KMS-11 (cell line): ENCODE measurements at regions not wholly inside any gene's neighbourhood (a gene's known extent, or its start where the extent isn't known, plus 50 kb on each side); places are given as distances from the start of the nearest gene placed in this dataset.
A peak's percentile ranks its signal among the peaks of the same experiment; 100 is the strongest.

Experiments
- H2AFZ ChIP-seq: fragments of 200-600 bp; sonication (generic); 2 replicates; pipeline ENCODE4 v1.6.1; 2016; ENCODE audit warnings: antibody characterized with exemption, mixed run types, low read depth
- H3K27ac ChIP-seq: fragments of 200-600 bp; sonication (generic); 2 replicates; pipeline ENCODE4 v1.6.1; 2016; ENCODE audit warnings: mild to moderate bottlenecking, mixed run types
- H3K27me3 ChIP-seq: fragments of 200-600 bp; sonication (generic); 2 replicates; pipeline ENCODE4 v1.6.1; 2017; ENCODE audit warnings: mild to moderate bottlenecking, low read depth, mixed run types, moderate library complexity; ENCODE audit not compliant: insufficient read depth
- H3K36me3 ChIP-seq: fragments of 200-600 bp; sonication (generic); 2 replicates; pipeline ENCODE4 v1.6.1; 2017; ENCODE audit warnings: mild to moderate bottlenecking, mixed run types; ENCODE audit not compliant: insufficient read depth
- H3K4me1 ChIP-seq: fragments of 200-600 bp; sonication (generic); 2 replicates; pipeline ENCODE4 v1.6.1; 2016; ENCODE audit warnings: mild to moderate bottlenecking, low read depth, mixed run types; ENCODE audit not compliant: poor library complexity, severe bottlenecking
- H3K4me2 ChIP-seq: fragments of 200-600 bp; sonication (generic); 2 replicates; pipeline ENCODE4 v1.7.0; 2016; ENCODE audit warnings: mild to moderate bottlenecking, mixed run types
- H3K4me3 ChIP-seq: fragments of 200-600 bp; sonication (generic); IDR thresholded peaks from 2 replicates; pipeline ENCODE4 v1.6.1; 2017; ENCODE audit warnings: low read depth, low read length, mixed read lengths; ENCODE audit not compliant: insufficient read depth
- H3K79me2 ChIP-seq: fragments of 200-600 bp; sonication (generic); 2 replicates; pipeline ENCODE4 v1.6.1; 2016; ENCODE audit warnings: low read depth, mixed run types; ENCODE audit not compliant: insufficient read depth
- H3K9ac ChIP-seq: fragments of 200-600 bp; sonication (generic); 2 replicates; pipeline ENCODE4 v1.6.1; 2016; ENCODE audit warnings: mild to moderate bottlenecking, mixed run types
- H4K20me1 ChIP-seq: fragments of 200-600 bp; sonication (generic); 2 replicates; pipeline ENCODE4 v1.6.1; 2016; ENCODE audit warnings: mild to moderate bottlenecking, mixed run types; ENCODE audit not compliant: insufficient read depth
- TF ChIP-seq, protein P1 (sequence below): fragments of 200-600 bp; sonication (generic); conservative IDR thresholded peaks from 2 replicates; pipeline ENCODE4 v1.6.1; 2017; ENCODE audit warnings: low read depth, mild to moderate bottlenecking, antibody characterized with exemption, low read length, moderate library complexity, mixed read lengths

DNA sequence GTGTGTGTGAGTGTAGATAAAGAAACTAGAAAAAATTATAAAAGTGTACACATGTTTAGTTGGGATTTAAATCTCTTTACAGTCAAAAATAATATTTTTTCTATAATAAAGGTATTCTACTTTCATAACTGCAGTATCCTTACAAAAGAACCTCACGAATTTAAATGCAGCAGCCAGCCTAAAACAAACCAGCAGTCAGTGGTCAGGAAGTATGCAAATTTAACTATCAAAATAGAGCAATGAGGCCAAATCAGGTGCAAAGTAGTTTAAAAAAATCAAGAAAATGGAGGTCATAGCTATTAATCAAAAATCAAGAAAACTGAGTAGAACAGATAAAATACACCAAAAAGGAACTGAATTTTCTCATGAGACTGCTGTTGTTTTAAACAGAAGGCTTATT, 407.1 kb downstream of the CDH19 start:
- no peak overlapping the region for H3K4me3 ChIP-seq
- no peaks in the 10 kb centered on the region for H3K36me3 ChIP-seq
- H3K4me1 ChIP-seq: peaks cover 13% of the 10 kb centered on the region
- peak overlapping the region; percentile 39; the same call in 1 of the 2 replicates for H2AFZ ChIP-seq
- TF ChIP-seq, protein P1, sequence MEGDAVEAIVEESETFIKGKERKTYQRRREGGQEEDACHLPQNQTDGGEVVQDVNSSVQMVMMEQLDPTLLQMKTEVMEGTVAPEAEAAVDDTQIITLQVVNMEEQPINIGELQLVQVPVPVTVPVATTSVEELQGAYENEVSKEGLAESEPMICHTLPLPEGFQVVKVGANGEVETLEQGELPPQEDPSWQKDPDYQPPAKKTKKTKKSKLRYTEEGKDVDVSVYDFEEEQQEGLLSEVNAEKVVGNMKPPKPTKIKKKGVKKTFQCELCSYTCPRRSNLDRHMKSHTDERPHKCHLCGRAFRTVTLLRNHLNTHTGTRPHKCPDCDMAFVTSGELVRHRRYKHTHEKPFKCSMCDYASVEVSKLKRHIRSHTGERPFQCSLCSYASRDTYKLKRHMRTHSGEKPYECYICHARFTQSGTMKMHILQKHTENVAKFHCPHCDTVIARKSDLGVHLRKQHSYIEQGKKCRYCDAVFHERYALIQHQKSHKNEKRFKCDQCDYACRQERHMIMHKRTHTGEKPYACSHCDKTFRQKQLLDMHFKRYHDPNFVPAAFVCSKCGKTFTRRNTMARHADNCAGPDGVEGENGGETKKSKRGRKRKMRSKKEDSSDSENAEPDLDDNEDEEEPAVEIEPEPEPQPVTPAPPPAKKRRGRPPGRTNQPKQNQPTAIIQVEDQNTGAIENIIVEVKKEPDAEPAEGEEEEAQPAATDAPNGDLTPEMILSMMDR: no peak
- H3K9ac ChIP-seq: no peak overlapping the region
- H3K27me3 ChIP-seq: no peaks in the 10 kb centered on the region
- no peaks in the 10 kb centered on the region for H3K79me2 ChIP-seq
- H3K27ac ChIP-seq: peak overlapping the region; percentile 22; the same call in 1 of the 2 replicates
- H3K4me2 ChIP-seq: peak overlapping the region; percentile 47
- H4K20me1 ChIP-seq: no peaks in the 10 kb centered on the region

DNA sequence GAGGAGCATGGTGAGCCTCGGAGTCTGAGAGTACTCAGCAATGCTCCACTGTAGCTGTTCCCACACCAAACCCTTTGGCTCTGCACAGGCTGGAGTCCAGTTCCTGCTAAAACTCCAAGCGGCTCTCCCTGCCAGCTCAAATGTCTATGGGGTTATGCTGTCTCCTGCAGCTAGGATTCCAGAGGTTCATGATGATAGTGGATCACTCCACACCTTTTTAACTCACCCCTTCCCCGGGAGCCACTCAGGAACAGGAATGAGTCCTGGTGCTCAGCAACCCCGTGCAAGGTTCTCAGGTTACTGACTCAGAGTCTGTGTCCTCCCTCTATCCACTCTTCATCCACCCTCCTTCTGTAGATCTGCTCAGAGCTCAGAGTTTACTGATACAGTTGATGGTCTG, 410.0 kb downstream of the CDH19 start:
- Histone ChIP-seq H4K20me1 (no peaks in the 10 kb centered on the region), H3K36me3 (no peaks in the 10 kb centered on the region), H3K27ac (no peak overlapping the region), H3K4me3 (no peak overlapping the region), H3K79me2 (no peaks in the 10 kb centered on the region), H2AFZ (no peak overlapping the region), H3K9ac (no peak overlapping the region), H3K4me2 (no peak overlapping the region), H3K4me1 (peaks cover 13% of the 10 kb centered on the region), H3K27me3 (no peaks in the 10 kb centered on the region)
- TF ChIP-seq, protein P1: no peak

DNA sequence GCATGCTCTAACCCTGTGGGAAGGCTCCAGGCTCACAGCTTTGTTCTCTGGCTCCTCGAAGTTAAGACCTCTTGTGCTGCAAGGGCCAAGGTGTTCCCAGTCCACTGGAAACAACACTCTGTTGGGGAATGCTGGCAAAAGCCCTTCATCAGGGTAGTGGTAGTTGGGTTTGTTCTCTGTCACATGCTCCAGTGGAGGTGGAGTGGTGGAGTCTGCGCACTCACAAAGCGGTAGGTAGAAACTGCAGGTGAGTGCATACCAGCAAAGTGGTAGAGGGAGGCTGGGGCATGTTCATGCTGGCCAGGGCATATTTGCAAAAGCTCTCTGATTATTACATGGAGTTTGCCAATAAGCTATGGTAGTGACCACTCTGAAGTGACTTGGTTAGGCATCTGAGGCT, 410.5 kb downstream of the CDH19 start:
- no peaks in the 10 kb centered on the region for H3K79me2 ChIP-seq
- no peak overlapping the region for H3K4me2 ChIP-seq
- no peak overlapping the region for H3K9ac ChIP-seq
- H3K36me3 ChIP-seq: no peaks in the 10 kb centered on the region
- H2AFZ ChIP-seq: no peak overlapping the region
- H3K27me3 ChIP-seq: no peaks in the 10 kb centered on the region
- H3K27ac ChIP-seq: no peak overlapping the region
- H3K4me3 ChIP-seq: no peak overlapping the region
- H4K20me1 ChIP-seq: no peaks in the 10 kb centered on the region
- TF ChIP-seq, protein P1: no peak
- H3K4me1 ChIP-seq: peaks cover 13% of the 10 kb centered on the region

DNA sequence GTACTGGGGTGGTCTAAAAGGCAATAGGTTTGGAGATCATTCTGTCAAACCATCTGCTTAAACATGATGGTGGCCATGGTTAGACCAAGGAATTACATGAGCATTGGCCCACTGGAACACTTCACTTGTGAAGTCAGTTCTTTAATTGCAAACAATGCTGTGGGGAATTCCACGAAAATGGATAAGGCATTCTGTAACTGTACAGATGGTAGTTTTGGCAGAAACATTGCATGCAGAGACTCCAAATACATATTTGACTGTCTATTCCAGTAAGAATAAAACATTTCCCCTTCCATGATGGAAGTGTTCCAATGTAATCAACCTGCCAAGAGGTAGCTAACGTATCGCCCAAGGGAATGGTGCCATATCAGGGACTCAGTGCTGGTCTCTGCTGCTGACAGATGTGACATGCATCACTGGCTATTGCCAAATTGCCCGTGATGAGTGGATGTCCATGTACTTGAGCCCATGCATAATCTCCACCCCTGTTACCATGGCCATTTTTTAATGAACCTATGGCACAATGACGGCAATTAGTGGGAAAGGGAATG, 417.9 kb downstream of the CDH7 start:
- H3K4me3 ChIP-seq: no peak overlapping the region
- TF ChIP-seq, protein P1: no peak
- no peak overlapping the region for H2AFZ ChIP-seq
- H3K9ac ChIP-seq: no peak overlapping the region
- H3K4me1 ChIP-seq: no peaks in the 10 kb centered on the region
- H4K20me1 ChIP-seq: no peaks in the 10 kb centered on the region
- H3K27me3 ChIP-seq: no peaks in the 10 kb centered on the region
- no peak overlapping the region for H3K4me2 ChIP-seq
- no peaks in the 10 kb centered on the region for H3K36me3 ChIP-seq
- H3K27ac ChIP-seq: no peak overlapping the region
- H3K79me2 ChIP-seq: no peaks in the 10 kb centered on the region
